HEK293 (cell line): ENCODE measurements at regions not wholly inside any gene's neighbourhood (a gene's known extent, or its start where the extent isn't known, plus 50 kb on each side); places are given as distances from the start of the nearest gene placed in this dataset.
A peak's percentile ranks its signal among the peaks of the same experiment; 100 is the strongest.

Experiments
- CTCF ChIA-PET: fragments of 350-600 bp; formaldehyde crosslinking; extraction: SDS; loops from one replicate; lab custom pipeline; 2021; ENCODE audit warnings: antibody characterized with exemption; lab: Yijun Ruan, JAX
- POLR2A ChIA-PET: fragments of 300-600 bp; formaldehyde crosslinking; extraction: SDS; loops from one replicate; lab custom pipeline; 2020; ENCODE audit warnings: antibody characterized with exemption, inconsistent platforms; lab: Yijun Ruan, JAX
- H3K27ac ChIP-seq: fragments of 200-500 bp; sonication (Bioruptor generic); 2 replicates; pipeline ENCODE4 v1.5.1; 2014; ENCODE audit warnings: low read depth, low read length, control low read depth, inconsistent platforms; ENCODE audit errors: extremely low read depth
- H3K36me3 ChIP-seq, 2 experiments: fragments of 200-500 bp in 1 of 2; sonication (Bioruptor generic) in 1 of 2; 1 replicate in 1 of 2; 2 replicates in 1 of 2; pipeline ENCODE4 v1.5.1; 2014 to 2017; ENCODE audit warnings: inconsistent platforms in 2 of 2, low read length in 2 of 2; ENCODE audit not compliant: control insufficient read depth in 2 of 2, insufficient read depth in 1 of 2
- H3K4me1 ChIP-seq: fragments of 200-500 bp; sonication (Bioruptor generic); 2 replicates; pipeline ENCODE4 v1.5.1; 2014; ENCODE audit warnings: mild to moderate bottlenecking, low read length, inconsistent platforms; ENCODE audit not compliant: control insufficient read depth, insufficient read depth
- H3K4me3 ChIP-seq: 2 replicates; pipeline ENCODE4 v1.5.1; 2011; ENCODE audit warnings: low read depth, mild to moderate bottlenecking, control low read depth, low read length, moderate library complexity
- H3K9me3 ChIP-seq: fragments of 200-500 bp; sonication (Bioruptor generic); 2 replicates; pipeline ENCODE4 v1.5.1; 2014; ENCODE audit warnings: low read depth, low read length, inconsistent platforms; ENCODE audit not compliant: control insufficient read depth, insufficient read depth
- FEZF1 ChIP-seq: fragments of 450-650 bp; formaldehyde crosslinking; IDR thresholded peaks from 2 replicates; pipeline ENCODE4 v1.5.1; 2016; ENCODE audit warnings: missing biosample characterization, missing genetic modification characterization
- GLIS2 ChIP-seq: fragments of 450-650 bp; formaldehyde crosslinking; IDR thresholded peaks from 2 replicates; pipeline ENCODE4 v1.5.1; 2016; ENCODE audit warnings: missing biosample characterization, missing genetic modification characterization
- HOXD13 ChIP-seq: sonication (generic); formaldehyde crosslinking; IDR thresholded peaks from 2 replicates; pipeline ENCODE4 v1.8.0; 2022; ENCODE audit warnings: missing genetic modification reagents, borderline replicate concordance
- IKZF3 ChIP-seq: fragments of 450-650 bp; IDR thresholded peaks from 2 replicates; pipeline ENCODE4 v1.5.0; 2018; ENCODE audit warnings: missing biosample characterization, mild to moderate bottlenecking, missing genetic modification characterization, moderate library complexity
- OSR2 ChIP-seq: fragments of 450-650 bp; formaldehyde crosslinking; IDR thresholded peaks from 2 replicates; pipeline ENCODE4 v1.5.1; 2016; ENCODE audit warnings: missing biosample characterization, missing genetic modification characterization
- REPIN1 ChIP-seq: fragments of 450-650 bp; formaldehyde crosslinking; IDR thresholded peaks from 2 replicates; pipeline ENCODE4 v1.5.1; 2017; ENCODE audit warnings: missing biosample characterization, missing genetic modification characterization, low read depth
- TCF7L2 ChIP-seq: IDR thresholded peaks from 2 replicates; pipeline ENCODE4 v1.6.1; 2011; ENCODE audit warnings: low read depth, mild to moderate bottlenecking, inconsistent platforms, low read length, moderate library complexity, borderline replicate concordance
- ZBTB20 ChIP-seq: fragments of 450-650 bp; formaldehyde crosslinking; IDR thresholded peaks from 2 replicates; pipeline ENCODE4 v1.5.1; 2016; ENCODE audit warnings: missing biosample characterization, missing genetic modification characterization
- ZFP41 ChIP-seq: fragments of 450-650 bp; formaldehyde crosslinking; IDR thresholded peaks from 2 replicates; pipeline ENCODE4 v1.5.1; 2016; ENCODE audit warnings: missing biosample characterization, missing genetic modification characterization, borderline replicate concordance
- ZIC2 ChIP-seq: fragments of 450-650 bp; formaldehyde crosslinking; IDR thresholded peaks from 2 replicates; pipeline ENCODE4 v1.5.1; 2016; ENCODE audit warnings: missing biosample characterization, missing genetic modification characterization
- ZNF121 ChIP-seq: fragments of 450-650 bp; formaldehyde crosslinking; IDR thresholded peaks from 2 replicates; pipeline ENCODE4 v1.5.1; 2016; ENCODE audit warnings: missing biosample characterization, missing genetic modification characterization
- ZNF133 ChIP-seq: fragments of 450-650 bp; formaldehyde crosslinking; IDR thresholded peaks from 2 replicates; pipeline ENCODE4 v1.5.1; 2016; ENCODE audit warnings: missing biosample characterization, missing genetic modification characterization
- ZNF138 ChIP-seq: fragments of 450-650 bp; formaldehyde crosslinking; IDR thresholded peaks from 2 replicates; pipeline ENCODE4 v1.5.1; 2016; ENCODE audit warnings: missing biosample characterization, missing genetic modification characterization, borderline replicate concordance
- ZNF157 ChIP-seq: fragments of 450-650 bp; formaldehyde crosslinking; IDR thresholded peaks from 2 replicates; pipeline ENCODE4 v1.5.1; 2016; ENCODE audit warnings: missing biosample characterization, missing genetic modification characterization
- ZNF18 ChIP-seq: fragments of 450-650 bp; formaldehyde crosslinking; IDR thresholded peaks from 2 replicates; pipeline ENCODE4 v1.5.1; 2016; ENCODE audit warnings: missing biosample characterization, missing genetic modification characterization
- ZNF19 ChIP-seq: fragments of 450-650 bp; formaldehyde crosslinking; IDR thresholded peaks from 2 replicates; pipeline ENCODE4; 2016; ENCODE audit warnings: missing biosample characterization, missing genetic modification characterization, low read depth
- ZNF202 ChIP-seq: fragments of 450-650 bp; formaldehyde crosslinking; IDR thresholded peaks from 2 replicates; pipeline ENCODE4 v1.5.1; 2016; ENCODE audit warnings: missing biosample characterization, missing genetic modification characterization, borderline replicate concordance
- ZNF335 ChIP-seq: fragments of 450-650 bp; formaldehyde crosslinking; conservative IDR thresholded peaks from 2 replicates; pipeline ENCODE4 v1.5.1; 2016; ENCODE audit warnings: missing biosample characterization, missing genetic modification characterization
- ZNF341 ChIP-seq: fragments of 450-650 bp; formaldehyde crosslinking; IDR thresholded peaks from 2 replicates; pipeline ENCODE4; 2016; ENCODE audit warnings: low read depth, missing biosample characterization, missing genetic modification characterization
- ZNF37A ChIP-seq: fragments of 450-650 bp; IDR thresholded peaks from 2 replicates; pipeline ENCODE4 v1.5.1; 2018; ENCODE audit warnings: missing biosample characterization, missing genetic modification characterization
- ZNF391 ChIP-seq: fragments of 450-650 bp; formaldehyde crosslinking; IDR thresholded peaks from 2 replicates; pipeline ENCODE4 v1.5.1; 2016; ENCODE audit warnings: low read depth, missing biosample characterization, missing genetic modification characterization, borderline replicate concordance
- ZNF404 ChIP-seq: fragments of 450-650 bp; formaldehyde crosslinking; IDR thresholded peaks from 2 replicates; pipeline ENCODE4 v1.5.1; 2017; ENCODE audit warnings: missing biosample characterization, missing genetic modification characterization
- ZNF423 ChIP-seq: fragments of 450-650 bp; formaldehyde crosslinking; IDR thresholded peaks from 2 replicates; pipeline ENCODE4 v1.5.1; 2016; ENCODE audit warnings: missing biosample characterization, missing genetic modification characterization
- ZNF561 ChIP-seq: fragments of 450-650 bp; IDR thresholded peaks from 2 replicates; pipeline ENCODE4 v1.5.1; 2018; ENCODE audit warnings: missing biosample characterization, missing genetic modification characterization, borderline replicate concordance
- ZNF596 ChIP-seq: fragments of 450-650 bp; IDR thresholded peaks from 2 replicates; pipeline ENCODE4 v1.5.0; 2018; ENCODE audit warnings: missing biosample characterization, mild to moderate bottlenecking, missing genetic modification characterization, moderate library complexity
- ZNF610 ChIP-seq: fragments of 450-650 bp; formaldehyde crosslinking; IDR thresholded peaks from 2 replicates; pipeline ENCODE4 v1.5.1; 2016; ENCODE audit warnings: missing biosample characterization, missing genetic modification characterization, borderline replicate concordance
- ZNF776 ChIP-seq: fragments of 450-650 bp; formaldehyde crosslinking; IDR thresholded peaks from 2 replicates; pipeline ENCODE4 v1.5.0; 2017; ENCODE audit warnings: missing biosample characterization, missing genetic modification characterization, borderline replicate concordance
- ZSCAN23 ChIP-seq: fragments of 450-650 bp; formaldehyde crosslinking; IDR thresholded peaks from 2 replicates; pipeline ENCODE4 v1.5.1; 2016; ENCODE audit warnings: missing biosample characterization, missing genetic modification characterization
- TF ChIP-seq, protein P1 (sequence below): fragments of 450-650 bp; formaldehyde crosslinking; IDR thresholded peaks from 2 replicates; pipeline ENCODE4 v1.5.1; 2016; ENCODE audit warnings: missing biosample characterization, missing genetic modification characterization
- TF ChIP-seq, protein P2 (sequence below): sonication (generic); formaldehyde crosslinking; IDR thresholded peaks from 2 replicates; pipeline ENCODE4 v1.8.1; 2022; ENCODE audit warnings: mild to moderate bottlenecking, moderate library complexity, missing genetic modification reagents
- TF ChIP-seq, protein P3 (sequence below): fragments of 450-650 bp; formaldehyde crosslinking; IDR thresholded peaks from 2 replicates; pipeline ENCODE4 v1.5.1; 2016; ENCODE audit warnings: missing biosample characterization, missing genetic modification characterization
- TF ChIP-seq, protein P4 (sequence below): fragments of 450-650 bp; formaldehyde crosslinking; IDR thresholded peaks from 2 replicates; pipeline ENCODE4 v1.5.1; 2016; ENCODE audit warnings: missing biosample characterization, missing genetic modification characterization, low read depth

DNA sequence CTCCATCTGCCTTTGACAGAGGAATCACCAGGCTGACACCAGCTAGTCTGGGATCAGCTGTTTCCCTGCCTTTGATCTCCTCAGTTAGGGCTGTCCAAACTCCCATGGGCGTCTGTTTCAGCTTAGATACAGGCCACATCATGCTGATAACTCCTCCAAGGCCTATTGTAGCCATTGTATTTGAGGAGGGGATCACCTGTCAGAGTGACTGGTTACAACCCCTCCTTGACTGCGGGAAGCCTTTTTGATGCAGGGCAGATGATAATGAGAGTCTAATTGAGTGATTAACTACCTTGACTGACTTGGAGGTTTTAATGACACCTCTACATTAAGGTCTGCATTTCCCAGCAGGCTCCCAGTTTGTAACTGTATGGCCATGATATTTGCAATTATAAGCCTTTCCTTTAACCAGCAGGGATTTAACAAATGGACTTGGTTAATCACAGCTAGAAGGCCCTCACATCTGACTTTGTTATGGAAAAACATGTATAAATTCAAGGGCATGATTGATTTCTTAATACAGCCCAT lies 863.5 kb downstream of the KCNJ2 start (continued):
- peak; percentile 95 for TF ChIP-seq TCF7L2
- TF ChIP-seq ZNF776 (tag by site-specific recombination): no peak
- TF ChIP-seq ZNF202: no peak
- no peak for TF ChIP-seq ZNF138 (tag by site-specific recombination)
- TF ChIP-seq, protein P1, sequence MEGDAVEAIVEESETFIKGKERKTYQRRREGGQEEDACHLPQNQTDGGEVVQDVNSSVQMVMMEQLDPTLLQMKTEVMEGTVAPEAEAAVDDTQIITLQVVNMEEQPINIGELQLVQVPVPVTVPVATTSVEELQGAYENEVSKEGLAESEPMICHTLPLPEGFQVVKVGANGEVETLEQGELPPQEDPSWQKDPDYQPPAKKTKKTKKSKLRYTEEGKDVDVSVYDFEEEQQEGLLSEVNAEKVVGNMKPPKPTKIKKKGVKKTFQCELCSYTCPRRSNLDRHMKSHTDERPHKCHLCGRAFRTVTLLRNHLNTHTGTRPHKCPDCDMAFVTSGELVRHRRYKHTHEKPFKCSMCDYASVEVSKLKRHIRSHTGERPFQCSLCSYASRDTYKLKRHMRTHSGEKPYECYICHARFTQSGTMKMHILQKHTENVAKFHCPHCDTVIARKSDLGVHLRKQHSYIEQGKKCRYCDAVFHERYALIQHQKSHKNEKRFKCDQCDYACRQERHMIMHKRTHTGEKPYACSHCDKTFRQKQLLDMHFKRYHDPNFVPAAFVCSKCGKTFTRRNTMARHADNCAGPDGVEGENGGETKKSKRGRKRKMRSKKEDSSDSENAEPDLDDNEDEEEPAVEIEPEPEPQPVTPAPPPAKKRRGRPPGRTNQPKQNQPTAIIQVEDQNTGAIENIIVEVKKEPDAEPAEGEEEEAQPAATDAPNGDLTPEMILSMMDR (tag by site-specific recombination): no peak
- no peak for TF ChIP-seq HOXD13
- no peak for TF ChIP-seq ZBTB20 (tag by site-specific recombination)
- TF ChIP-seq ZNF157 (tag by site-specific recombination): no peak
- no peak for TF ChIP-seq ZFP41 (tag by site-specific recombination)
- TF ChIP-seq IKZF3 (tag by site-specific recombination): peak; percentile 34; the same call in 1 of the 2 replicates
- no peak for TF ChIP-seq GLIS2 (tag by site-specific recombination)
- TF ChIP-seq, protein P2, sequence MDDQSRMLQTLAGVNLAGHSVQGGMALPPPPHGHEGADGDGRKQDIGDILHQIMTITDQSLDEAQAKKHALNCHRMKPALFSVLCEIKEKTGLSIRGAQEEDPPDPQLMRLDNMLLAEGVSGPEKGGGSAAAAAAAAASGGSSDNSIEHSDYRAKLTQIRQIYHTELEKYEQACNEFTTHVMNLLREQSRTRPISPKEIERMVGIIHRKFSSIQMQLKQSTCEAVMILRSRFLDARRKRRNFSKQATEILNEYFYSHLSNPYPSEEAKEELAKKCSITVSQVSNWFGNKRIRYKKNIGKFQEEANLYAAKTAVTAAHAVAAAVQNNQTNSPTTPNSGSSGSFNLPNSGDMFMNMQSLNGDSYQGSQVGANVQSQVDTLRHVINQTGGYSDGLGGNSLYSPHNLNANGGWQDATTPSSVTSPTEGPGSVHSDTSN (CRISPR knock-in tag): no peak
- no peak for TF ChIP-seq ZNF561 (tag by site-specific recombination)
- TF ChIP-seq ZNF596 (tag by site-specific recombination): 0 out of 2 replicates have a peak, but pooled peaks have one; percentile 41
- TF ChIP-seq ZSCAN23: no peak
- no peak for TF ChIP-seq ZNF391
- no peak for TF ChIP-seq ZNF19 (tag by site-specific recombination)
- peak; percentile 15; the same call in 1 of the 2 replicates for TF ChIP-seq OSR2 (tag by site-specific recombination)
- TF ChIP-seq ZIC2 (tag by site-specific recombination): peak; percentile 94
- TF ChIP-seq, protein P3, sequence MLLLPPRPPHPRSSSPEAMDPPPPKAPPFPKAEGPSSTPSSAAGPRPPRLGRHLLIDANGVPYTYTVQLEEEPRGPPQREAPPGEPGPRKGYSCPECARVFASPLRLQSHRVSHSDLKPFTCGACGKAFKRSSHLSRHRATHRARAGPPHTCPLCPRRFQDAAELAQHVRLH (tag by site-specific recombination): no peak
- no peak for TF ChIP-seq ZNF404
- TF ChIP-seq ZNF341 (tag by site-specific recombination): no peak
- no peak for TF ChIP-seq ZNF37A (tag by site-specific recombination)
- no peak for TF ChIP-seq ZNF610 (tag by site-specific recombination)
- TF ChIP-seq, all 188 proteins: peak for 10

DNA sequence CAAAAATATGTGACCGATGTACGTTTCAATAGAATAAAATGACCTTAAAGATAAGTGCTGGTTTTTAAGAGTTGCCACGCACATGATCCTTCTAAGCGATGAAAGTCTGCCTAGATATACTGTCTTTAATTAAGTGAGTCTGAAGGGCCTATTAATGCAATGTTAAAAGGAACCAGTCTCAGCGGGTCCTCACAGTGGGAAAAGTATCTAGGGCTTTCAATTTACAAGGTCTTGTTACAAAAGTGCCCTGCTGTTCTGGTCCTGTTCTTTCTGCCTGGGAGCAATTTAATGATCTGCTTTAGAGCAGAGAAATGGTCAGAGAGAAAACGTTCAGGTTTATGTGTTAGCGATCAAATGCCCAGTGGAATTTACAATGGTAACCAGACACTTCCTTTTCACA lies 864.0 kb downstream of the KCNJ2 start:
- Histone ChIP-seq H3K4me3 (no peak overlapping the region), H3K36me3 (no peaks in the 10 kb centered on the region), H3K27ac (no peak overlapping the region), H3K9me3 (no peaks in the 10 kb centered on the region), H3K4me1 (no peaks in the 10 kb centered on the region)
- POLR2A ChIA-PET: no interaction called here
- CTCF ChIA-PET: no interaction called here
- TF ChIP-seq ZNF335 (tag by site-specific recombination): 0 out of 2 replicates have a peak, but pooled peaks have one; percentile 13
- no peak for TF ChIP-seq ZNF133 (tag by site-specific recombination)
- TF ChIP-seq ZNF423: peak; percentile 67; the same call in 1 of the 2 replicates
- TF ChIP-seq FEZF1 (tag by site-specific recombination): peak; percentile 96
- TF ChIP-seq, protein P4, sequence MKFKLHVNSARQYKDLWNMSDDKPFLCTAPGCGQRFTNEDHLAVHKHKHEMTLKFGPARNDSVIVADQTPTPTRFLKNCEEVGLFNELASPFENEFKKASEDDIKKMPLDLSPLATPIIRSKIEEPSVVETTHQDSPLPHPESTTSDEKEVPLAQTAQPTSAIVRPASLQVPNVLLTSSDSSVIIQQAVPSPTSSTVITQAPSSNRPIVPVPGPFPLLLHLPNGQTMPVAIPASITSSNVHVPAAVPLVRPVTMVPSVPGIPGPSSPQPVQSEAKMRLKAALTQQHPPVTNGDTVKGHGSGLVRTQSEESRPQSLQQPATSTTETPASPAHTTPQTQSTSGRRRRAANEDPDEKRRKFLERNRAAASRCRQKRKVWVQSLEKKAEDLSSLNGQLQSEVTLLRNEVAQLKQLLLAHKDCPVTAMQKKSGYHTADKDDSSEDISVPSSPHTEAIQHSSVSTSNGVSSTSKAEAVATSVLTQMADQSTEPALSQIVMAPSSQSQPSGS (tag by site-specific recombination): 0 out of 2 replicates have a peak, but pooled peaks have one; percentile 18
- 0 out of 2 replicates have a peak, but pooled peaks have one; percentile 8 for TF ChIP-seq ZNF121 (tag by site-specific recombination)
- 0 out of 2 replicates have a peak, but pooled peaks have one; percentile 9 for TF ChIP-seq ZNF18 (tag by site-specific recombination)
- no peak for TF ChIP-seq REPIN1 (tag by site-specific recombination)
- TF ChIP-seq ZNF610 (tag by site-specific recombination): 0 out of 2 replicates have a peak, but pooled peaks have one; percentile 10
